HFF-Myc (cell line): ENCODE measurements at regions not wholly inside any gene's neighbourhood (a gene's known extent, or its start where the extent isn't known, plus 50 kb on each side); places are given as distances from the start of the nearest gene placed in this dataset.
"Not testable (repeated sequence)": the region's sequence is repeated elsewhere in the genome, so short reads cannot be mapped to it uniquely, and the experiment has no call there.

ENCODE experiments used
- DNase-seq: peaks from one replicate; pipeline ENCODE4 v3.0.0-alpha.2; 2011; ENCODE audit warnings: low read depth; ENCODE audit errors: extremely low read depth
- H3K4me3 ChIP-seq: replicated peaks from 2 replicates; pipeline ENCODE4 v1.5.1; 2011; ENCODE audit warnings: low read depth, mild to moderate bottlenecking, control low read depth, low read length
- CTCF ChIP-seq: IDR thresholded peaks from 2 replicates; pipeline ENCODE4 v1.5.1; 2012; ENCODE audit warnings: mild to moderate bottlenecking, low read depth, low read length, control low read depth; ENCODE audit errors: missing control alignments

- no peak for TF ChIP-seq CTCF
- no peak overlapping the region for H3K4me3 ChIP-seq
- DNase-seq, result no peak
These were observed 331.3 kb upstream of the DEFB112 start for GRCh38 chr6:50381099-50381415.

- no peak for DNase-seq
- TF ChIP-seq CTCF, result no peak
These were observed 322.9 kb upstream of the TFAP2D start for GRCh38 chr6:50390416-50390815.

GRCh38 chr6:50394139-50394538, 319.2 kb upstream of the TFAP2D start:
- not testable (repeated sequence) for DNase-seq, H3K4me3 ChIP-seq

More at GRCh38 chr6:50390416-50390815, 322.9 kb upstream of the TFAP2D start:
- no peak overlapping the region for H3K4me3 ChIP-seq

- no peak for TF ChIP-seq CTCF
These were observed 308.7 kb upstream of the TFAP2D start for GRCh38 chr6:50404643-50405042.

GRCh38 chr6:50410579-50410978, 302.7 kb upstream of the TFAP2D start:
- no peak for DNase-seq
- no peak overlapping the region for H3K4me3 ChIP-seq

More at GRCh38 chr6:50404643-50405042, 308.7 kb upstream of the TFAP2D start:
- H3K4me3 ChIP-seq, result no peak overlapping the region
- DNase-seq, result no peak

GRCh38 chr6:50421041-50421440, 292.3 kb upstream of the TFAP2D start:
- not testable (repeated sequence) for H3K4me3 ChIP-seq, DNase-seq

More at GRCh38 chr6:50410579-50410978, 302.7 kb upstream of the TFAP2D start:
- no peak for TF ChIP-seq CTCF

- no peak for DNase-seq
- no peak for TF ChIP-seq CTCF
- no peak overlapping the region for H3K4me3 ChIP-seq
These were observed 286.1 kb upstream of the TFAP2D start for GRCh38 chr6:50427267-50427666.

- no peak for DNase-seq
- H3K4me3 ChIP-seq, result no peak overlapping the region
- no peak for TF ChIP-seq CTCF
These were observed 275.4 kb upstream of the TFAP2D start for GRCh38 chr6:50437901-50438300.
